NCI-H187 treated with DMSO at 0.1 percent for 48 hours (cell line): ENCODE measurements at regions not wholly inside any gene's neighbourhood (a gene's known extent, or its start where the extent isn't known, plus 50 kb on each side); places are given as distances from the start of the nearest gene placed in this dataset.

Experiments used
- DNase-seq: peaks from one replicate; lab custom pipeline; 2025; lab: John Stamatoyannopoulos, UW

- DNase-seq: no peak
Observed at GRCh38 chr5:159422361-159422760, 92.1 kb upstream of the IL12B start.

GRCh38 chr5:159422910-159423309 lies 92.6 kb upstream of the IL12B start:
- no peak for DNase-seq

GRCh38 chr5:159424123-159424522 lies 93.8 kb upstream of the IL12B start:
- DNase-seq: no peak

- no peak for DNase-seq
Observed at GRCh38 chr5:159426694-159427093, 96.4 kb upstream of the IL12B start.

- DNase-seq: no peak
Observed at GRCh38 chr5:159427180-159428012, 97.1 kb upstream of the IL12B start.

GRCh38 chr5:159430361-159431012 lies 100.2 kb upstream of the IL12B start:
- no peak for DNase-seq

GRCh38 chr5:159435855-159436254 lies 105.6 kb upstream of the IL12B start:
- no peak for DNase-seq

- no peak for DNase-seq
Observed at GRCh38 chr5:159438092-159438491, 107.8 kb upstream of the IL12B start.

GRCh38 chr5:159439002-159439401 lies 108.7 kb upstream of the IL12B start:
- no peak for DNase-seq

- no peak for DNase-seq
Observed at GRCh38 chr5:159440235-159440634, 109.9 kb upstream of the IL12B start.

- DNase-seq: no peak
Observed at GRCh38 chr5:159440968-159441367, 110.7 kb upstream of the IL12B start.

- DNase-seq: no peak
Observed at GRCh38 chr5:159441441-159441840, 111.2 kb upstream of the IL12B start.

- no peak for DNase-seq
Observed at GRCh38 chr5:159442206-159442850, 112.0 kb upstream of the IL12B start.

- DNase-seq: no peak
Observed at GRCh38 chr5:159444441-159445082, 114.3 kb upstream of the IL12B start.

- no peak for DNase-seq
Observed at GRCh38 chr5:159447116-159447515, 116.8 kb upstream of the IL12B start.

- DNase-seq: no peak
Observed at GRCh38 chr5:159448841-159449407, 118.6 kb upstream of the IL12B start.

- DNase-seq: no peak
Observed at GRCh38 chr5:159449925-159450324, 119.6 kb upstream of the IL12B start.

GRCh38 chr5:159450417-159450816 lies 120.1 kb upstream of the IL12B start:
- DNase-seq: no peak

GRCh38 chr5:159451197-159452052 lies 121.1 kb upstream of the IL12B start:
- no peak for DNase-seq

- DNase-seq: no peak
Observed at GRCh38 chr5:159452480-159453167, 122.3 kb upstream of the IL12B start.

- DNase-seq: no peak
Observed at GRCh38 chr5:159453209-159453608, 122.9 kb upstream of the IL12B start.
